ENCODE measurements at regions not wholly inside any gene's neighbourhood (a gene's known extent, or its start where the extent isn't known, plus 50 kb on each side); places are given as distances from the start of the nearest gene placed in this dataset.

GRCh38 chr11:96474263-96474662, 84.5 kb downstream of the JRKL start:
- TF ChIP-seq POLR2A (IDR thresholded peaks at IDR 0.05): no peak
- TF ChIP-seq CTCF (IDR thresholded peaks at IDR 0.05): no peak
